SIG-M5 (cell line): ENCODE measurements at regions not wholly inside any gene's neighbourhood (a gene's known extent, or its start where the extent isn't known, plus 50 kb on each side); places are given as distances from the start of the nearest gene placed in this dataset.

Source experiments
- DNase-seq: peaks from one replicate; lab custom pipeline; 2025; lab: John Stamatoyannopoulos, UW

DNA sequence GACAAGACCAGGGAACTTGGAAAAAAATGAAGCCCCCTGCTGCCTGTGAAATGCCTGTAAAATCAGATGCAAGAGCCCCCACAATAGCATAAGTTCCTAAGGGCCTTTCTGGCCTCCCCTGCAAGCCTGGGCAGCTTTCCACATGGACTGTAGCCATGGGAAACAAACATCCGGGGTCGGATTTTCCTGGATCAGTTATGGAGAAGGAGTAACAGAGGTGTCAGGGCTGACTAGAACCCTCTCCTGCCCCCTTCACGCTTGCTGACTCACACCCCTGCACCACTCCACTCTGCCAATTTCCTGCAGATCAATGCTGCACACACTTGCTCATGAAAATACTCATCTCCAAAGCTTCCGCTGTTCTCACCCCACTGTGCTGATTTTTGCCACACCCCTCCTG lies 258.6 kb downstream of the CBLN1 start:
- DNase-seq = no peak

DNA sequence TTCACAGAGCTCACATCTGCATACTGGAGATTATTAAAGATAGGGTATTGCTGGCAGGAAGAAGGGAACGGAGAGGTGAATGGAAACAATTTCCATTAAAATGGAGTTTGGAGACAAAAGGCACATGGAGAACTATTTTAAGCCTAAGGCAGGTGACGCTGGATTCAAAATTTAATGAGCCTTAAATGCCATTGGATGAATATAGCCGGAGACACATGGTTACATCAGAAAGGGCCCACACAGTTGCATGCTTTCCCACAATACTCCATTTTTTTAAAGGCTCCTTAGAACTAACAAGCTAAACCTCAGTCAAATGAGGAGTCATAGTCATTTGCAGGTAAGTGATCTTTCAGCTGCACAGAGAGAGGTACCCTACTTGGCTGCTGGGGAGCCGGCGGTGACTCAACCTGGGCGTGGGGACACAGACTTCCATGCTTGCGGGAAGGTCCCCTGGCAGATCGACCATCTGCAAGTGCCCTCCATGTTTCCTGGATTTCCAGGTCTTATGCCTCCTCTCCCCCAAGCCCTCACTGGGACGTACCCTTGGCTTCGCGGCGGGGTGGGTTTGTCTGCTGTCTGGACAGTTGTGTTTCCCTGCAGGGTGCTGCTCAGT lies 259.2 kb downstream of the CBLN1 start:
- DNase-seq = no peak

DNA sequence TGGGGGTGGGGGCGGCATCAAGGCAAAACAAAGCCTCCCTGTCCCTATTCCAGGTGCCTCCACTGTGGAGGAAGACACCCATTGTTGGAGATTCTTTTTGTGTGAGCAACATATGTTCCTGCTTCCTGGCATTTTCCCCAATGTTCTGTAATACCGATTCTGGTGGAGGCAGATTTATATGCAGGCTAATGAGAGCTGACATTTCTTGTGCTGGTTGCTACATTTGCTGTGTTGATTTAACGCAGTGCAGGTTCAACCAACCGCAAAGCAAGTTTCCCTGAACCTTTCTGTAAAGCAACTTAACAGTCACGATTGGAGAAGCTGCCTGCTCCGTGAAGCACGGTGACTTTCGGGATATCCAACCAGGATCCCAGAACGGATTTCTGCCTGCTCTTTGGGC lies 260.5 kb downstream of the CBLN1 start:
- DNase-seq = no peak

DNA sequence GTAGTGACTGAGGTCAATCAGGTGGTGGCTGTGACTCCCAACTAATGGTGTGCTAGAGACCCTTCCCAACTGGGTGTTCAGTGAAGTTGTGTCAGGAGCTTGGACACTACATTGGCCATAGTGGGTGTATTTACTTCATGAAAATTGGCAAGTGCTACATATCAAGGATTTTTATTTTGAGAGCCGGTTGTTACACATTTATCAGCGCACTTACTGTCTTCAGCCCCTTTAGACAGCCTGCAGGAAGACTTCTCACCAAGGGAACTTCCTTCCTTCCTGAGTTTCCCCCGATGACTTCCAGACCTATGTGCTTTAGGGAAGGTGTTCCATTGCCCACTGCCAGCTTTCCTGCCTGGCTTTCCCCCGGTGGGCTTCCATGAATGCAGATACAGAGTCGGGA lies 261.2 kb downstream of the CBLN1 start:
- DNase-seq = no peak

DNA sequence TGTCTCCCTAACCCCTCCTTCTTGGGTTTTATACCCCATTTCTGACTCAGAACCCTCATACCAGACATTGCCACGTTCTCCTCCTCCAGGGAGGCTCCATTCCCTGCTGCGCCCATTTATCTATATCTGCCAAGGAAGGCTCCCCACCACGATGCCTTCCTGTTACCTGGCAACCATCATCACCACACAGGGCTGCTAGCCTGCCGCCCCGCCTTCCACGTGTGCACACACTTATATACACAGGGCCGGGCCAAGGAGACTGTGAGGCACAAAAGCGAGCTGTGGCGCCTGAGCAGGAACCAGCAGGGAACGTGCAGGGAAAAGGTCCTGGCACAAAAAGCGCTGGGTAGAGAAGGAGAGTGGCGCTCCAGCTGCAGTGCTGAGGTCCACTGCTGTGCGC lies 261.8 kb downstream of the CBLN1 start:
- DNase-seq = no peak

DNA sequence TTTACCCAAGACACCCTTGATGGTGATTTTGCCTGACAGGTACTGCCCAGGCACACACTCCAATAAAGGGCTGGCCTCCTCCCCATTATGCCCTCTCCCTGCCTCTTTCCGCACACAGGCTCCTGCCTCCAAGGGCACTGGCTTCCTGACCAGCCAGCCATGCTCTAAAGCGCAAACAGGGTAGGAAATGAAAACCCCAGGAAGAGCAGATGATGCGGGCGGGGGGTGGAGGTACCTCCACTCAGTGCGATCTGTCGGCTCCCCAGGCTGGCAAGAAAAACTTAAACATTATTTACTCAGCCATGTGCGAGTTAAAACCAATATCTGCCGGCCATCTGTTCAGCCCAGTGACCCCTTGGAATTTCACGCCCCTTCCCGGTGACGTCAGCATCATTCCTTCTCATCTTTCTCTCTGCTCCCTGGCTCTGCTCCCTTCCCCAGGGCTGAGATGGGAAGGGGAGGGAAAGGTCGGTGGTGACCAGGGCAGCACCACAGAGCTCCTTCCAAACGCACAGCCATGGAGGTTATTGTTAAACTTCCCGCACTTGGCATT lies 262.5 kb downstream of the CBLN1 start:
- DNase-seq = no peak

DNA sequence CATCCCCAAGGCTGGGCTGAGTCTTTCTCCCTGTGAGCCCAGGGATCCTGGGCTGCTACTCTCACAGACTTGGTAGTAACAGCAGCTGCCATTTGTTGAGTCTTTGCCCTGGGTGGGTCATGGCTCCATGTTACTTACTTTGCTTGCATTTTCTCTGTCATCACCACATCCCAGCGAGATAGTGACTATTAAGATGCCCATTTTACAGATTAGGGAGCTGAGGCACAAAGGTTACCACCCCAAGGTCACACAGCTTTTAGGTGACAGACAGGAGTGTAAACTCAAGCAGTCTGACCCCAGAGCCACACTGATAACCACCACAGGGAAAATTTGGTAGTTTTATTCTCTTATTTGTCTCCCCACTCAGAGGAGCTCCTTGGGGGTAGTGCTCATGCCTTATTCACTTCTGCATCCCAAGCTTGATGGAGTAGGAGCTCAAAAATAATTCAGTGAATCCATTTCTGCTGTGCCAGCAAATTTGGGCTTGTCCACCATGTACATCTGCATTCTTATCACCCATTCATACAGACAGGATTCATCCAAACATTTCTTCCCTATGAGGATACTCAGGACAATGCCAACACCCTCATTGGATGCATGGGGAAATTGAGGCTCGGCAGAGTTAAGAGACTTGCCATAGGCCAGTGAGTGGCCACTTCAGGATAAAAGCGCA lies 263.2 kb downstream of the CBLN1 start:
- no peak for DNase-seq

DNA sequence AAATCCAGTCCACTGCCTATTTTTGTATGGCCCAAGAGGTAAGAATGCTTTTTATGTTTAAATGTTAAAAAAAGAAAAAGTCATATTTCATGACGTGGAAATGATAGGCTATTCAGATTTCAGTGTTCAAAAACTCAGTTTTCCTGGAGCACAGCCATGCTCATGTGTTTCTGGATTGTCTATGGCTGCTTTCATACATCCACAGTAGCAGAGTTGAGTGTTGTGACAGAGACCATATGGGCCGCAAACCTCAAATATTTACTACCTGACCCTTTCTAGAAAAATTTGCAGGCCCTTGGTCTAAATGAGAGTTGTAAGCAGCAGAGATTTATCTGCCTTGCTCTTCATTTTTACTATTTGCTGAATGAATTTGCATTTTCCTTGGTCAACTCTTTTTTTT lies 264.1 kb downstream of the CBLN1 start:
- no peak for DNase-seq

DNA sequence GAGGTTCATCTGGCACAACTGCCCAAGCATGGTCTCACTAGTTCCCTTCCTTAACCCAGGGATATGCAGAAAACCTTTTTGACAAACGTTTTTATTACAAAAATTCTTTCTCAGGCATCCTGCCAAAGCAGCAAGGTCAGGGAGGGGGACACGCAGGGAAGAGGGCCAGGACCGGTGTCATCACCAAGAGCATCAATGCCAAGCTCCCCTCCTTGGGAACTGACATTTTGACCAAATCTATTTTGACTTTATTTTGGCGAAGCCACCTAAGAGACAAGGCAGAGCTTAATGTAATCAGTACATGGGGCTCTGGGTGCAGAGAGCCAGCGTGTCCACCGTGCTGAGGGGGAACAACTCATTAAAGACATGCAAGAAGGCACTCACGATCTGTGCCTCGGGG lies 265.2 kb downstream of the CBLN1 start:
- DNase-seq = no peak

DNA sequence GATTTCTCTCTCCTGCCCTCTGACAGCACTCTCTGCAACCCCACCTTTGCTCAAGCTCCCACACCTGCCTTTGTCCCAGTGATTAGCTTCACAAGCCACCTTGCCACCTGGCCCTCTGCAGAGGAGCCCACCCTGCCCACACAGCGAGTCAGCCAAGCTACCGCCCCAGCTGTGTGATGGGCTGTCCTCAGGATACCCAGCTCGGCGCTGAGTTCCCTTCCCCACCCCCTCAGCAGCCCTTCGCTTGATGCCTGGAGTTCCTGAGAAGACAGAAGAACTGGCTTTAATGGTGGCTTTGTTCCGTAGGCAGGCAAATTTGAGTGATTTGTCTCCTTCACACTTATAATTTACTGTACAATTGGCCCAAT lies 266.4 kb downstream of the CBLN1 start:
- no peak for DNase-seq

DNA sequence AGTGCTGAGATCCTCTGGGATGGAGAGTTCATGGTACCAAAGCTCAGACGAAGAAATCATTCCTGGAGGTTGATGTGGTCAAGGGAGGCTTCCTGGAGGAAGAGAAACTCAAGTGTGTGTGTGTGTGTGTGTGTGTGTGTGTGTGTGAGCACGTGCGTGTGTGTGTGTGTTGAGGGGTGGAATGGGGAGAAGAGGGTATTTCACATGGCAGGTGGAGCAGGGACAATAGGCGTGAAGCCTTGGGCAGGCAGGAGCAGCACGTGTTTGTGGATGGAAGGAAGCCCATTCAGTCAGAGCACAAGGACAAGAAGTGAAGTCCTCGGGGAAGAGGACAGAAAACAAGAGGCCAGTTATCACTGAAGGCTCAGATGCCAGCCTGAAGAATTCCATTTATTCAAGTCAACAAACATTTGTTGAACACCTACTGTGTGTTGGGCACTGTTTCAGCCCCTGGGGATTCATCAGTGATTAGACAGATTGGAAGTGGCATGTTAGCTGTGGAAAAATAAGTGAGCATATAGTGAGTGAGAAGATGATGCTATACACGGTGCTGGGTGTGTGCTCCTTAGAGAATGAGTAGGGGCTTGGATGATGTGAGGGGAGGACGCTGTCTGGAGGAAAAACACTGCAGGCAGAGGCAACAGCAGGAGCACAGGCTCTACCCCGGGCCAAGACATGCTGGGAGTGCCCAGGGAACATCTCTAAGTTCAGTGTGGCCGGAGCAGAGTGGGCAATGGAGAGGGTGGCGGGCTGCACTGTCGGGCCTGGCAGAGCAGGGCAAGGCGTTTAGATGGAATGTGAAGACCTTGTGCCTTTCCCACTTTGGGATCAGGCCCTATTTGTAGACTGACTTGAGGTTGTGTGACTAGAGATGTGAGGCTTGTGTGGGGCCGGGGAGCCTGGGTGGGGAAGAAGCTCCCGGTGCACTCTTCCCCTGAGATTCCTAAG lies 267.1 kb downstream of the CBLN1 start:
- DNase-seq = no peak

DNA sequence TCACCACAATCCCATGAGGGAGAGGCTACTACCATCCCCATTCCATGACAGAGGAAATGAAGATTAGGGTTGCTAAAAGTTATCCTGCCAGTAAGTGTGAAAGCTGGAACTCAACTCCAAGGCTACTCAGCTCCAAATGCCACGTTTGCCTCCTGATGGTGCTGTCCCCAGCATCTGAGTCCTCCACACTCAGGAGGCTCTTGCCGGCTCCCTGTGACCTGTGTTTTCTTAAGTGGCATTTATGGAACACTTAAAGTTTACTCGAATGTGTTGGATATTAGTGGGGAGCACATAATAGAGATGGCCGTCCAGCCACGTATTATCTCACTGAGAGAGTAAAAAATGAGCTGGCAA lies 267.9 kb downstream of the CBLN1 start:
- DNase-seq = no peak

DNA sequence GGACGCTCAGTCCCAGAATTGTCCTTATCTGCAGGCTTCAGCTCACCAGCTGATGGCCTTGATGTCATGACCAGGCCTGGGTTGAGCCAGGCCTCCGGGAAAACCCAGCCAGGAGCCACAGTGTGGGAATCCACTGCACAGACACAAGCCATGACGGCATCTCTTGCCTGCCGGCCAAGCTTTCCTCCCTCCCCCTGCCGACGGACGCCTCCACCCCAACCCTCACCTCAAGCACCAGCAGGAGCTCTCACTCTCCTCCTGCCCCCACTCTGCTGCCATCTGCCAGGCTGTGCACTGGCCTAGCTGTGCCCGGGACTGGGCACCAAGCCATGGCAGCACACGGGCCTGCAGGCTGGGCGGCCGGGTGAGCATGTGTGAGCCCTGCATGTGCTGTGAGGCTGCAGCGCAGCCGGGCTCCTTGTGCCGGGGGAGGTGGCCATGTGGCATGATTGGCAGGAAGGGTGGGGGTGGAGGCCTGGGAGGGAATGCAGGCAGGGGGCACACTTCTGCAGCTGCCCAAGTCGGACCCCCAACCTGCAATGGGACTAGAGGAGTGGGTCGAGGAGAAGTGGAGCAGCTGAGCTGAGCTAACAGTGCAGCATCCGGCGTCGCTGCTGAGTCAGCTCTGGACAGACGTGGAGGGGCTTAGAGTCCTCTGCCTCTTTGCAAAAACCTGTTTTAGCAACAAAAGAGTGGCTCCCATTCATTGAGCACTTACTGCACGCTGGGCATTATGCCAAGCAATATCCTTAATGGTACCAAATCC lies 268.5 kb downstream of the CBLN1 start:
- DNase-seq = no peak

DNA sequence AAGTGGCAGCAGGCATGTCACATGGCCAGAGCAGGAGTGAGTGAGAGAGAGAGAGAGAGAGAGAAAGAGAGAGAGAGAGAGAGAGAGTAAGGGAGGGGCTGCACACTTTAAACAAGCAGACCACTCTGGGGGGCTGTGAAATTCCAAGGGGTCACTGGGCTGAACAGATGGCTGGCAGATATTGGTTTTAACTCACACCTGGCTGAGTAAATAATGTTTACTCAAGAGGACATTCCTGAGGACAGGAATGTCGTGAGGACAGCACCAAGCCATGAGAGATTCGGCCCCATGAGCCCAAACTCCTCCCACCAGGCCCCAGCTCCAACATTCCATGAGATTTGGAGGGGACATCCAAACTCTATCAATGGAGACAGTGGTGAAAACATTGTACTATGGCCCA lies 269.7 kb downstream of the CBLN1 start:
- DNase-seq = no peak

DNA sequence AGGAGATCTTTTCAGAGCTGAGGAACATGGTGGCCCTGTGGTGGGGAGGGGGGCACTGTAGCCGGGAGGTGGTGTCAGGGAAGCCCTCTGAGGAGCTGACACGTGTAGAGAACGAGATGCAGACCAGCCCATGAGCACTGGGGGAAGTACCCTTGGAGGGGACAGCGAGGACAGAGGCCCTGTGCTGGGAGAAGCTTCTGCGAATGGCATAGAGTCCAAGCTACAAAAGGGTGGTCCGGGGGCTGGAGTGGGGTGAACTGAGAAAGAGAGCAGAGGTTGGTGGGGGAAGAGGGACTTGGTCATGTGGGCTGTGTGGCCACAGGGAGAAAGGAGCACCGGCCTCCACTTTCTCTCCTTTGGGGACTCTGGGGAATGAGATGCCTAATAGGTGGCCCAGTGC lies 270.8 kb downstream of the CBLN1 start:
- no peak for DNase-seq

DNA sequence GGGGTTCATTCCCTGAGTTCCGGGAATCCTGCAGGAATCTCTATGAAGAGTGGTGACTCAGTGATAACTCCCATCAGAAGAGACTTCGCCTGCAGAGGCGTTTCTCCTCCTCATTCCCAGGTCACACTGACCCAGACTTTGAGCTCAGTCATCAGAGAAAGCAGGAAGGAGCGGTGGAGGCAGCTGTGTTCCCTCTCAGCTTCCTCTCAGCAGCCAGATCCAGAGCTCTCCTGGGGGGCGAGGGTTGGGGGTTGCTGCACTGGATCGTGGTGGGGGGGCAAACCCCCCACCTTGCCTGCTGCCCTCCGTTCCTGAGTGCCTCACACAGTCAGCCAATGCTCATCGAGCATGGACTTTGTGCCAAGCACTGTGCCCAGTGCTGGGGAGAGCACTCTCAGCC lies 271.2 kb downstream of the CBLN1 start:
- DNase-seq = no peak

DNA sequence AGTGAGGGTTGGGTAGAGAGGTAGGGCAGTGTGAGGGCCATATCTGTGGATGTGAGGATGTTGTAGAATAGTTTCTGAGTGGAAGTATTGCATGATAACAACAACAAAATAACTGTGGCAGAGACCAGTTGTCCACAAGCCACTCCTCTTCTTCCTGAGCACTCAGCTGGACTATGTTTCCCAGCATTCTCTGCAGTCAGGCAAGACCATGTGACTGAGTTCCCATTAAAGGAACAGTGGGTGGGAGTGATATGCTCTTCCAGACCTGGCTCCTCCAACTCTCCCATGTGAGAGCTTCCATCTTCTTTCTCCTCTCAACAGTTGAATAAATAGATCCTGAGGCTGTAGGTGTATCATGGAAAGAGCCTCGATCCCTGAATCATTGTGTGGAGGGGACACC lies 272.4 kb downstream of the CBLN1 start:
- no peak for DNase-seq

DNA sequence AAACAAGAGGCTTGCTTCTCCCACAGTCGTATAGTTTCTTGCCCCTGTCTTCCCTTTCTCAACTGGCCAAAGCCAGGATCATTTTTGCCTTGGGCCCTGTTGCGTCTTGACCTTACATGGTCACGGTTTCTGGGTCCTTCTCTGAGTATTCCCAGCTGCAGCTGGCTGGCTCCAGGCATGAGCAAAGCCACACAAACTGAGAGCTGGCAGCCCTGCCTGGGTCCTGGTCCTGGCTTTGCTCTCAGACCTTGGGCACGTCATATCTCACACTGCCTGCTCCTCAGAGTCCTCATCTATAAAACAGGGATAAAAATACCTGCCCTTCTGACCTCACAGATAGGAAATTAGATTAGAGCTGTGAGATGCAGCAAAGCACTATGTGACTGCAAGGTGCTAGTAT lies 277.6 kb downstream of the CBLN1 start:
- no peak for DNase-seq

DNA sequence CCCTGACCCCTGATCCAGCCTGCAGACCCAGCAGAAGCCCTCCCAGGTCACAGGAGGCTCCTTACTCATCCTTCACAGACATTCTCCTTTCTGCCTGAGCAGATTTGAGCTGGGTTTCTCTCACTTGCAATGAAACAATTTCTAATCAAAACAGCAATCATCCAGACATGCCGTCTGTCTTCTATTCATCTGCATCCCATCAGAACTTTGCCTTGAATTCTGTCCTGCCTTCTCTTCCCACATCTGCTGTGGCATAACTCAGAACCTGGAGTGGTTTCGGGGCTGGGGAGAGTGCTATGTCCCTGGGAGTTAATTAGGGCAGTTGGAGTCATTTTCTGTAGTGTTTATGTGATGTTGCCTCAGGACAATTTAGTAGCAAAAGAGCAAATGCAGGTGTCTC lies 278.6 kb downstream of the CBLN1 start:
- no peak for DNase-seq

DNA sequence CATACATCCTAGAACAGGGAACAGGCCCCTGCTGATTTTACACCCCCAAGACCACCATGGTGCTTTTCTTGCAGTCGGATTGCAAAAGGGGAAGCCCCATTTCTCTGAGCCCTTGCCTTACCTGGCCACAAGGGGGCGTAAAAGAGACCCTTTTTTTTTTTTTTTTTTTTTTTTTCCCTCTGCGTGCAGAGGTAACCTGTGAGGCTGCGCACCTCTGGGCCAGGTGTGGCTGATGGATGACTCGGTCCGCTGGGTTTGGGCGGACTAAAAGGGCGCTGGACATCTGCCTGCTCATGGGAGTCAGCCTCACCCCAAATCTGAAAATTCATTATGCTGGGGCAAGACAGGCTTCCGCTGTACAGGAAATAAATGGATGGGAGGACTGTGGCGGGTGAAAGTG lies 281.0 kb downstream of the CBLN1 start:
- DNase-seq = no peak

DNA sequence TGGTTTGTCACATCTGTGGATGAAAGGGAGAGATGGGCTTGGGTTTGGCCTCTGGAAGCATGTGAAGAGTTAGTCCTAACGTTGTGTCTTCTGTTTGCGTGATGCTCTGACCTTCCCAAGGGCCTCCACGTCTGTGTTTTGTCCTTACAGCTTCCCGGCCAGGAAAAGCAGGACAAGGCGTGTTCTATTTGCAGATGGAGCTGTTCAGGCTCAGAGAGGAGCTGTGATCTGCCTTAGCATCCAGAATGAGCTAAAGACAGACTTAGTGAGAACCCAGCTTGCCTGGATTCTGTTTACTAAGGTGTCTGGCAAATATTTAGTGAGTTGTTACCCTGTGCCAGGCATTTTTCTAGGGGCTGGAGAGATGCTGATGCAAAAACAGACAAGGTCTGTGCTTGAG lies 282.1 kb downstream of the CBLN1 start:
- no peak for DNase-seq

DNA sequence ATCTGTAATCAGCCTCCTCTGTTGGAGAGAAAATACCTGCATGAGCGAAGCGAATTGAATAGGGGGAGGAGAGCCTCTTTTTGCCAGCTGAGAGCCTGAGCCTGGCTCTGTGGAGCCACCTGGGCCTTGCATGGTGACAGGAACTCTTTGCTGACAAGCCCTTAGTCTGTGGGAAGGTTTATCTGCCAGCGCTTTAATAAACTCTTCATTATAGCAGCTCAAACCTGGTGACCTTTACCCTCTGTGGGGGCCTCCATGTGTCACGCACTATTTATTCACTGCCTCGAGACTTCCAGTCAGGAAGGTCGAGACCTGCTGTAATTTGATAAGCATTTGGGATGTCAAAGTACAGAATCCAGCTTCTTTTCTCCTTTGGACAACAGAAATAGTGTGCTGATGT lies 282.6 kb downstream of the CBLN1 start:
- no peak for DNase-seq
